Prostate gland (tissue), 2 donors: ENCODE measurements at regions not wholly inside any gene's neighbourhood (a gene's known extent, or its start where the extent isn't known, plus 50 kb on each side); places are given as distances from the start of the nearest gene placed in this dataset.

Experiments
- DNase-seq: peaks from one replicate; pipeline ENCODE4 v3.0.0-alpha.2; 2019; ENCODE audit warnings: low spot score
- H3K27ac ChIP-seq, 2 donors: fragments of 200-600 bp; sonication (generic); 2 replicates each; pipeline ENCODE4 v1.5.1; 2017 to 2019
- H3K27me3 ChIP-seq: fragments of 200-600 bp; sonication (generic); replicated peaks from 2 replicates; pipeline ENCODE4 v1.5.1; 2019; ENCODE audit not compliant: insufficient read depth
- H3K36me3 ChIP-seq, 2 donors: fragments of 200-600 bp; sonication (generic); 1 replicate in 1 of 2; 2 replicates in 1 of 2; pipeline versions ENCODE4 v1.5.1 to v1.8.1; 2017 to 2019
- H3K4me1 ChIP-seq: fragments of 200-600 bp; sonication (generic); replicated peaks from 2 replicates; pipeline ENCODE4 v1.5.1; 2019
- H3K4me3 ChIP-seq, 2 donors: fragments of 200-600 bp; sonication (generic); 2 replicates each; pipeline ENCODE4 v1.5.1; 2017 to 2019
- H3K9me3 ChIP-seq: fragments of 200-600 bp; sonication (generic); 2 replicates; pipeline ENCODE4 v1.5.1; 2017
- CTCF ChIP-seq, 4 experiments: fragments of 200-600 bp in 2 of 4; fragments of 450-650 bp in 2 of 4; sonication (generic) in 2 of 4; IDR thresholded peaks; 1 replicate in 3 of 4; 2 replicates in 1 of 4; pipeline ENCODE4 v1.5.1; 2016 to 2019; ENCODE audit warnings: antibody characterized with exemption in 4 of 4, mild to moderate bottlenecking in 2 of 4, moderate library complexity in 2 of 4
- POLR2A ChIP-seq: fragments of 450-650 bp; IDR thresholded peaks from one replicate; pipeline ENCODE4 v1.6.1; 2016; ENCODE audit warnings: antibody characterized with exemption, mild to moderate bottlenecking
- POLR2AphosphoS5 ChIP-seq: sonication (generic); formaldehyde crosslinking; IDR thresholded peaks from one replicate; pipeline ENCODE4 v1.6.1; 2017; ENCODE audit warnings: antibody characterized with exemption
- WGBS: methylation state at CpG from one replicate; pipeline ENCODE4 v1.1.5; 2018; 5-methylcytosine and 5-hydroxymethylcytosine counted together
- intact Hi-C: fragments of 100-400 bp; cut with DNase I; formaldehyde crosslinking; loops from one replicate; pipeline ENCODE4 v1.14.2; 2022

GRCh38 chr2:146992466-146992865, 852.4 kb upstream of the ACVR2A start:
- H3K36me3 ChIP-seq, result no peaks in the 10 kb centered on the region
- WGBS, result 98% methylated on average over 2 of the region's 2 CpGs
- H3K27ac ChIP-seq, result no peak overlapping the region
- no peak for DNase-seq
- no peaks in the 10 kb centered on the region for H3K9me3 ChIP-seq
- H3K4me3 ChIP-seq, result no peak overlapping the region
- H3K4me1 ChIP-seq, result no peaks in the 10 kb centered on the region
- intact Hi-C loops, result no loop called here
- H3K27me3 ChIP-seq, result no peaks in the 10 kb centered on the region
- TF ChIP-seq POLR2A, result no peak
- TF ChIP-seq CTCF (IDR thresholded peaks at IDR 0.05), result no peak
- no peak for TF ChIP-seq POLR2AphosphoS5

- H3K4me3 ChIP-seq, result no peak overlapping the region
- H3K9me3 ChIP-seq, result no peaks in the 10 kb centered on the region
- DNase-seq, result no peak
- no peaks in the 10 kb centered on the region for H3K4me1 ChIP-seq
- TF ChIP-seq CTCF (IDR thresholded peaks at IDR 0.05), result no peak
- TF ChIP-seq POLR2A, result no peak
- TF ChIP-seq POLR2AphosphoS5, result no peak
- H3K27me3 ChIP-seq, result no peaks in the 10 kb centered on the region
- WGBS, result 96% methylated on average over 2 of the region's 2 CpGs
- H3K36me3 ChIP-seq, result no peaks in the 10 kb centered on the region
- H3K27ac ChIP-seq, result no peak overlapping the region
- intact Hi-C loops, result no loop called here
Measured at GRCh38 chr2:146992057-146992456, 852.8 kb upstream of the ACVR2A start.

- H3K4me3 ChIP-seq, result no peak overlapping the region
- no peaks in the 10 kb centered on the region for H3K27me3 ChIP-seq
- intact Hi-C loops, result no loop called here
- H3K27ac ChIP-seq, result no peak overlapping the region
- 70% methylated on average over 6 of the region's 6 CpGs for WGBS
- H3K4me1 ChIP-seq, result no peaks in the 10 kb centered on the region
- TF ChIP-seq POLR2A, result no peak
- TF ChIP-seq POLR2AphosphoS5, result no peak
- no peak for TF ChIP-seq CTCF (IDR thresholded peaks at IDR 0.05)
- no peaks in the 10 kb centered on the region for H3K9me3 ChIP-seq
- no peak for DNase-seq
- H3K36me3 ChIP-seq, result no peaks in the 10 kb centered on the region
Measured at GRCh38 chr2:146990311-146991054, 854.3 kb upstream of the ACVR2A start.

GRCh38 chr2:146989741-146990140, 855.1 kb upstream of the ACVR2A start:
- no peaks in the 10 kb centered on the region for H3K27me3 ChIP-seq
- no peak overlapping the region for H3K27ac ChIP-seq
- no peaks in the 10 kb centered on the region for H3K36me3 ChIP-seq
- 64% methylated on average over 1 of the region's 1 CpG for whole genome bisulfite sequencing
- H3K9me3 ChIP-seq, result no peaks in the 10 kb centered on the region
- TF ChIP-seq POLR2AphosphoS5, result no peak
- no peak for TF ChIP-seq POLR2A
- no peak for TF ChIP-seq CTCF (IDR thresholded peaks at IDR 0.05)
- intact Hi-C loops, result no loop called here
- DNase-seq, result no peak
- H3K4me1 ChIP-seq, result no peaks in the 10 kb centered on the region
- H3K4me3 ChIP-seq, result no peak overlapping the region

- intact Hi-C loops, result no loop called here
- Histone ChIP-seq H3K9me3 (no peaks in the 10 kb centered on the region), H3K27ac (no peak overlapping the region), H3K36me3 (no peaks in the 10 kb centered on the region), H3K4me1 (no peaks in the 10 kb centered on the region), H3K4me3 (no peak overlapping the region), H3K27me3 (no peaks in the 10 kb centered on the region)
- 91% methylated on average over 2 of the region's 2 CpGs for WGBS
- TF ChIP-seq CTCF (IDR thresholded peaks at IDR 0.05), result no peak
- no peak for TF ChIP-seq POLR2A
- no peak for TF ChIP-seq POLR2AphosphoS5
- DNase-seq, result no peak
Measured at GRCh38 chr2:146987996-146988395, 856.8 kb upstream of the ACVR2A start.
